ENCODE measurements at regions not wholly inside any gene's neighbourhood (a gene's known extent, or its start where the extent isn't known, plus 50 kb on each side); places are given as distances from the start of the nearest gene placed in this dataset.

DNA sequence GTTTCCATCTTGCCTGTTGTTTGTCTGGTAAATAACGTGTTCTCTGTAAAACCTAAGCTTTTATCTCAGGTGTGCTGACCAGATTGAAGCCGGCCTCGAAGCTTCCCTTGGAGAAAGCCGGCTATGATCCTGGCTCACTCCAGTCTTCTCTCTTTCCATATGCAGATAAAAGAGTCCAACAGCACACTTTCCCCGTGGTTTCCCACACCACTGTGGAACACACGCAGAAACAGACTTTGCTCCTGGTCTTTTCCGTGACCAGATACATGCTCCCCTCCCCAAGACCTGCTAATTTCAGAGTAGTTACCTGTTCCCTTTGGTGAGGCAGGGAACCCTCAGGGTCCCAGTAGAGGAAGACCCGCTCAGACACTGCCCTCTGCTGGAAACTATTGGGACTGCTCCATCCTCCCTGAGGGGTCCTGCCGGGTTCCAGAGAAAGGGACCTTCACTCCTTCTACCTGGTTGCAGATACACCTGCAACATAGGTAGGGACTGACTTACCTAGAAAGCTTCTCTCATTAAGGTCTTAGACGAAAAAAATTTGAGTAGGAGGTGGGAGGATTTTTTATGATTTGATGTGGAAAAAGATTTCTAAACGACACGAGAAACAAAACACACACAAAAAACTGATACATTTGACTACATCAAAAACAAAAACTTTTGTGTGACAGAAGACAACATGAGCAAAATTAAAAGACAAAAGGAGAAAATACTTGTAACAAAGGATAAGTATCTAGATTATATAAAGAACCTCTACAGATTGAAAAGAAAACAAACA lies 415.4 kb upstream of the CCDC196 start:
- in situ Hi-C loops (cut with HindIII; ENCODE audit: low pct_ligation_motif_present, low sequenced_read_pairs), result no loop called here
- Histone ChIP-seq H3K36me3 (replicated peaks) (no peaks in the 10 kb centered on the region), H3K27ac (no peak overlapping the region), H3K27me3 (replicated peaks) (no peaks in the 10 kb centered on the region), H3K4me3 (ENCODE audit: low read depth, low read length) (no peak overlapping the region)
- TF ChIP-seq, protein P1, sequence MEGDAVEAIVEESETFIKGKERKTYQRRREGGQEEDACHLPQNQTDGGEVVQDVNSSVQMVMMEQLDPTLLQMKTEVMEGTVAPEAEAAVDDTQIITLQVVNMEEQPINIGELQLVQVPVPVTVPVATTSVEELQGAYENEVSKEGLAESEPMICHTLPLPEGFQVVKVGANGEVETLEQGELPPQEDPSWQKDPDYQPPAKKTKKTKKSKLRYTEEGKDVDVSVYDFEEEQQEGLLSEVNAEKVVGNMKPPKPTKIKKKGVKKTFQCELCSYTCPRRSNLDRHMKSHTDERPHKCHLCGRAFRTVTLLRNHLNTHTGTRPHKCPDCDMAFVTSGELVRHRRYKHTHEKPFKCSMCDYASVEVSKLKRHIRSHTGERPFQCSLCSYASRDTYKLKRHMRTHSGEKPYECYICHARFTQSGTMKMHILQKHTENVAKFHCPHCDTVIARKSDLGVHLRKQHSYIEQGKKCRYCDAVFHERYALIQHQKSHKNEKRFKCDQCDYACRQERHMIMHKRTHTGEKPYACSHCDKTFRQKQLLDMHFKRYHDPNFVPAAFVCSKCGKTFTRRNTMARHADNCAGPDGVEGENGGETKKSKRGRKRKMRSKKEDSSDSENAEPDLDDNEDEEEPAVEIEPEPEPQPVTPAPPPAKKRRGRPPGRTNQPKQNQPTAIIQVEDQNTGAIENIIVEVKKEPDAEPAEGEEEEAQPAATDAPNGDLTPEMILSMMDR (IDR thresholded peaks at IDR 0.05; ENCODE audit: low read depth, low read length, missing control alignments), result peak; percentile 90
- peak; percentile 3 for DNase-seq

DNA sequence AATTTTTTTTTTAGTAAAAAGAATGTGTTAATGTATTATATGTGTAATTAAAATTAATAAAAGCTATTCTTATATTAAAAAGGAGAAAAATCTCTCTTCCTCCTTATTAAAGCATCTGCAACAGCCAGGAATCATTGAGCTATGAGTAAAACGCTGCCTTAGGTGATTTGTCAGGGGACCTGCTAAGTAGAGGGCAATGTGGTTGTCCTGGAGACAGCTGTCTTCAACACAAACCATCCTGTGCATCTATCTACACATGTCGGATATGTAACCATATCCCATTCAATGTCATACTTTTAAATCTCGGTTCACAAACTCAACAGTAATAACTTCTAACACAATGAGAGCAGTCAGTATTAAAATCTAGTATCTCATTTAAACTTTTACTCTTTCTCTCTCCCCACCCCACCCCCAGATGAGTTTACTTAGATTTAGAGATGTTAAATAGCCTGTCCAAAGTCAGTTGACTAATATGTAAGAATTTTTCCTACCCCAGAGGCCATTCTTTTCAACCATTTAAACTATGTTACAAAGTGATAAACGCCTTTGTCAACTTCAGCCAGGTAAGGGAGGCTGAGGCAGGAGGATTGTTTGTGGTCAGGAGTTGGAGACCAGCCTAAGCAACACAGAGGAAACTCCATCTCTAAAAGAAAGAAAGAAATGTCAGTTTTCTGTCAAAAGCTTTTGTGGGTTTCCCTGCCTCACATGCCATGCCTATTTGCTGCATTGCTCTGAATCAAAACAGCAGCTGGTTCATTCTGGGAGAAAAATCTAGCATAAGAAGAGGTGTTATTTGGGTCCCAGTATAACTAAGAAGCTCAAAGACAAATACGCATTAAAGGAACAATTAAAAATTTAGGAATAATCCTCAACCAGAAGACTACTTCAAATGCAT lies 413.7 kb upstream of the CCDC196 start:
- in situ Hi-C loops (cut with HindIII; ENCODE audit: low pct_ligation_motif_present, low sequenced_read_pairs), result no loop called here
- no peak for DNase-seq
- Histone ChIP-seq H3K36me3 (replicated peaks) (no peaks in the 10 kb centered on the region), H3K27ac (no peak overlapping the region), H3K27me3 (replicated peaks) (no peaks in the 10 kb centered on the region), H3K4me3 (ENCODE audit: low read depth, low read length) (no peak overlapping the region)
- TF ChIP-seq, protein P1 (IDR thresholded peaks at IDR 0.05; ENCODE audit: low read depth, low read length, missing control alignments), result no peak

DNA sequence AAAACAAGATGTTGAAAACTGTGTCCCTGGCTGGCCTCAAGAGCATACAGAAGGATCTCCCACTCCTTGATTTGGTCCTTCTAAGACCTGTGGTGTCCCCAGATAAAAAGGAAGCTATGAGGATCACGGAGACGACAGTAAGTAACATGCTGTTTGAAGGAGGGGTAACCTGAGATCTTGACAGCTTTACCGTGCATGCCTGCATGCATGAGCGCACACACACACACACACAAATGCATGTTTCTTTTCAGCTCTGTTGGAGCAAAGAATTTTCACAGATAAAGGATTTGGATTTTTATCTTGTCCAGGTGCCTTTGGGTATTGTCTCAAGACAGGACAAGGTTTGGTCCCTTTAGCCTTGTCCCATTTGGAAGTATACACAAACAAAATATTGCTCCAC lies 411.6 kb upstream of the CCDC196 start:
- TF ChIP-seq, protein P1 (IDR thresholded peaks at IDR 0.05; ENCODE audit: low read depth, low read length, missing control alignments), result no peak
- Histone ChIP-seq H3K36me3 (replicated peaks) (no peaks in the 10 kb centered on the region), H3K27ac (no peak overlapping the region), H3K27me3 (replicated peaks) (no peaks in the 10 kb centered on the region), H3K4me3 (ENCODE audit: low read depth, low read length) (no peak overlapping the region)
- in situ Hi-C loops (cut with HindIII; ENCODE audit: low pct_ligation_motif_present, low sequenced_read_pairs), result no loop called here
- DNase-seq, result no peak

DNA sequence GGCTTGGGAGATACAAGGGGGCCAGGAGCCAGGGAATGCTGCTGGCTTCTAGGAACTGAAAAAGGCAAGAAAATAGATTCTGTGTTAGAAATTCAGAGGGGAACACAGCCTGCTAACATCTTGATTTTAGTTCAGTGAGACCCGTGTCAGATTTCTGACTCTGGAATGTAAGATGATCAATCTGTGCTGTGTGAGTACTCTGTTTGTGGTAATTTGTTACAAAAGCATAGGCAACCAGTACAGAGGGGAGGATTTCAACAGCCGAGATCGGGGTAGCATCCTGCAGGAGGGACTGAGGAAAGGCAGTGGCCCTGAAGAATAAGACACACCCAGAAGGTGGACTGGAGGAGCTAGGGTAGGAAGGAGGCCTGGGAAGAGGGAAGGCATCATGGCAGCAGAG lies 410.0 kb upstream of the CCDC196 start:
- in situ Hi-C loops (cut with HindIII; ENCODE audit: low pct_ligation_motif_present, low sequenced_read_pairs), result no loop called here
- Histone ChIP-seq H3K27me3 (replicated peaks) (no peaks in the 10 kb centered on the region), H3K4me3 (ENCODE audit: low read depth, low read length) (no peak overlapping the region), H3K36me3 (replicated peaks) (no peaks in the 10 kb centered on the region), H3K27ac (no peak overlapping the region)
- TF ChIP-seq, protein P1 (IDR thresholded peaks at IDR 0.05; ENCODE audit: low read depth, low read length, missing control alignments), result no peak
- DNase-seq, result no peak

- in situ Hi-C loops (cut with HindIII; ENCODE audit: low pct_ligation_motif_present, low sequenced_read_pairs), result no loop called here
- DNase-seq, result no peak
- TF ChIP-seq, protein P1 (IDR thresholded peaks at IDR 0.05; ENCODE audit: low read depth, low read length, missing control alignments), result no peak
Measured at GRCh38 chr14:66078006-66078405, 408.2 kb upstream of the CCDC196 start.

More at GRCh38 chr14:66078006-66078405, 408.2 kb upstream of the CCDC196 start:
- Histone ChIP-seq H3K36me3 (replicated peaks) (no peaks in the 10 kb centered on the region), H3K27ac (no peak overlapping the region), H3K27me3 (replicated peaks) (no peaks in the 10 kb centered on the region), H3K4me3 (ENCODE audit: low read depth, low read length) (no peak overlapping the region)

Data from brain microvascular endothelial cell (primary cell).